Hepatocyte (in vitro differentiated cells): ENCODE measurements at regions not wholly inside any gene's neighbourhood (a gene's known extent, or its start where the extent isn't known, plus 50 kb on each side); places are given as distances from the start of the nearest gene placed in this dataset.

Source experiments
- DNase-seq: peaks from one replicate; pipeline ENCODE4 v3.0.0-alpha.2; 2016; ENCODE audit warnings: low spot score
- H2AFZ ChIP-seq: fragments of 200-600 bp; sonication (generic); 2 replicates; pipeline ENCODE4 v1.6.0; 2016; ENCODE audit warnings: antibody characterized with exemption, mild to moderate bottlenecking
- H3K27ac ChIP-seq: fragments of 200-600 bp; sonication (generic); 2 replicates; pipeline ENCODE4 v1.5.1; 2016; ENCODE audit warnings: mild to moderate bottlenecking
- H3K27me3 ChIP-seq: fragments of 200-600 bp; sonication (generic); 2 replicates; pipeline ENCODE4 v1.6.1; 2016
- H3K36me3 ChIP-seq: fragments of 200-600 bp; sonication (generic); replicated peaks from 2 replicates; pipeline ENCODE4 v1.5.1; 2016; ENCODE audit warnings: low read depth; ENCODE audit not compliant: insufficient read depth
- H3K4me1 ChIP-seq: fragments of 200-600 bp; sonication (generic); 2 replicates; pipeline ENCODE4 v1.5.1; 2016; ENCODE audit warnings: mild to moderate bottlenecking, moderate library complexity; ENCODE audit not compliant: insufficient read depth
- H3K4me2 ChIP-seq: fragments of 200-600 bp; sonication (generic); 2 replicates; pipeline ENCODE4 v1.6.0; 2016
- H3K4me3 ChIP-seq: fragments of 200-600 bp; sonication (generic); 2 replicates; pipeline ENCODE4 v1.5.1; 2016; ENCODE audit warnings: mild to moderate bottlenecking
- H3K79me2 ChIP-seq: fragments of 200-600 bp; sonication (generic); 2 replicates; pipeline ENCODE4 v1.6.0; 2017; ENCODE audit warnings: mild to moderate bottlenecking
- H3K9me2 ChIP-seq: fragments of 200-600 bp; sonication (generic); replicated peaks from 2 replicates; pipeline ENCODE4 v1.6.0; 2017; ENCODE audit warnings: mild to moderate bottlenecking; ENCODE audit not compliant: insufficient read depth
- H3K9me3 ChIP-seq: fragments of 200-600 bp; sonication (generic); 2 replicates; pipeline ENCODE4 v1.5.1; 2016; ENCODE audit warnings: low read depth, mild to moderate bottlenecking
- H4K20me1 ChIP-seq: fragments of 200-600 bp; sonication (generic); 2 replicates; pipeline ENCODE4 v1.6.0; 2016; ENCODE audit warnings: mild to moderate bottlenecking; ENCODE audit not compliant: insufficient read depth, poor library complexity, severe bottlenecking
- EZH2 ChIP-seq: fragments of 200-600 bp; sonication (generic); IDR thresholded peaks from 2 replicates; pipeline ENCODE4 v1.6.1; 2016; ENCODE audit warnings: antibody characterized with exemption, mild to moderate bottlenecking, borderline replicate concordance
- EZH2phosphoT487 ChIP-seq: fragments of 200-600 bp; sonication (generic); IDR thresholded peaks from one replicate; pipeline ENCODE4 v1.6.1; 2018; ENCODE audit warnings: antibody characterized with exemption, mild to moderate bottlenecking, low read depth, moderate library complexity; ENCODE audit not compliant: unreplicated experiment, severe bottlenecking
- WGBS: methylation state at CpG from one replicate; pipeline ENCODE4 v1.1.6; 2016; ENCODE audit warnings: low lambda C conversion rate; ENCODE audit errors: missing lambda C conversion rate; 5-methylcytosine and 5-hydroxymethylcytosine counted together
- TF ChIP-seq, protein P1 (sequence below): fragments of 200-600 bp; sonication (generic); IDR thresholded peaks from 2 replicates; pipeline ENCODE4 v1.5.1; 2016; ENCODE audit warnings: antibody characterized with exemption, mild to moderate bottlenecking; ENCODE audit not compliant: poor library complexity

DNA sequence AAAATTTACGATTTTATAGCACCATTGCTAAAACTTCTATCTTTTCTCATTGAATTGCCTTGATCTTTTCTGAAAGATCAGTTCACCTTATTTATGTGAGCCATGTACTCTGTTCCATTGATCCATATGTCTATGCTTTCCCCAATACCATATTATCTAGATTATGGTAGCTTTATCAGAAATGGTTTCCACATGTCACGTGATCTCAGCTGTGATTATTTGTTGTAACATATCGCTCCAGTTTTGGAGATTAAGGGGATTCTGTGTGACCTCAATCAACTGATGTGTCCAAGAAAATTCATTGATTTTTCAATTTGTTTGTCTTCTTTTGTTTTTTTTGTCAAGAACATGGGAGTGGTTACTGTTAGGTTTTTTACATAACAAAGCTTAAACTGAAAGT, 1114.5 kb upstream of the ATXN8OS start:
- H3K27me3 ChIP-seq: no peaks in the 10 kb centered on the region
- H3K4me1 ChIP-seq: no peaks in the 10 kb centered on the region
- H2AFZ ChIP-seq: no peak overlapping the region
- H3K27ac ChIP-seq: no peak overlapping the region
- H4K20me1 ChIP-seq: no peaks in the 10 kb centered on the region
- 90% methylated on average over 3 of the region's 3 CpGs for WGBS
- DNase-seq: no peak
- H3K36me3 ChIP-seq: no peaks in the 10 kb centered on the region
- no peaks in the 10 kb centered on the region for H3K9me3 ChIP-seq
- no peak overlapping the region for H3K4me2 ChIP-seq
- H3K79me2 ChIP-seq: no peaks in the 10 kb centered on the region
- TF ChIP-seq, protein P1, sequence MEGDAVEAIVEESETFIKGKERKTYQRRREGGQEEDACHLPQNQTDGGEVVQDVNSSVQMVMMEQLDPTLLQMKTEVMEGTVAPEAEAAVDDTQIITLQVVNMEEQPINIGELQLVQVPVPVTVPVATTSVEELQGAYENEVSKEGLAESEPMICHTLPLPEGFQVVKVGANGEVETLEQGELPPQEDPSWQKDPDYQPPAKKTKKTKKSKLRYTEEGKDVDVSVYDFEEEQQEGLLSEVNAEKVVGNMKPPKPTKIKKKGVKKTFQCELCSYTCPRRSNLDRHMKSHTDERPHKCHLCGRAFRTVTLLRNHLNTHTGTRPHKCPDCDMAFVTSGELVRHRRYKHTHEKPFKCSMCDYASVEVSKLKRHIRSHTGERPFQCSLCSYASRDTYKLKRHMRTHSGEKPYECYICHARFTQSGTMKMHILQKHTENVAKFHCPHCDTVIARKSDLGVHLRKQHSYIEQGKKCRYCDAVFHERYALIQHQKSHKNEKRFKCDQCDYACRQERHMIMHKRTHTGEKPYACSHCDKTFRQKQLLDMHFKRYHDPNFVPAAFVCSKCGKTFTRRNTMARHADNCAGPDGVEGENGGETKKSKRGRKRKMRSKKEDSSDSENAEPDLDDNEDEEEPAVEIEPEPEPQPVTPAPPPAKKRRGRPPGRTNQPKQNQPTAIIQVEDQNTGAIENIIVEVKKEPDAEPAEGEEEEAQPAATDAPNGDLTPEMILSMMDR: no peak
- TF ChIP-seq EZH2phosphoT487 (no peak), EZH2 (no peak)
- H3K9me2 ChIP-seq: no peaks in the 10 kb centered on the region
- no peak overlapping the region for H3K4me3 ChIP-seq

DNA sequence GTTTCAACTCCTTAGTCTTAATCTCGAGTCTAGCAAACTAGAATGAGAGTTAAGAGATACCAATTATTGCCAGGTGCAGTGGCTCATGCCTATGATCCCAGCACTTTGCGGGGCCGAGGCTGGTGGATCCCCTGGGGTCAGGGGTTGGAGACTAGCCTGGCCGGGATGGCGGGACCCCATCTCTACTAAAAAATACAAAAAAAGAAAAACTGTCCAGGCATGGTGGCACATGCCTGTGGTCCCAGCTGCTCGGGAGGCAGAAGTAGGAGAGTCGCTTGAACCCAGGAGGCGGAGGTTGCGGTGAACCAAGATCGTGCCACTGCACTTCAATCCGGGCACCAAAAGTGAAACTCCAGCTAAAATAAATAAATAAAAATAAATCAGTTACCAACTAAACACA, 1119.5 kb upstream of the ATXN8OS start:
- Histone ChIP-seq H3K79me2 (no peaks in the 10 kb centered on the region), H3K9me2 (no peaks in the 10 kb centered on the region), H3K27me3 (no peaks in the 10 kb centered on the region), H3K4me1 (no peaks in the 10 kb centered on the region), H3K9me3 (no peaks in the 10 kb centered on the region), H3K4me3 (no peak overlapping the region), H3K27ac (no peak overlapping the region), H3K36me3 (no peaks in the 10 kb centered on the region), H2AFZ (no peak overlapping the region), H4K20me1 (no peaks in the 10 kb centered on the region), H3K4me2 (no peak overlapping the region)
- TF ChIP-seq EZH2 (no peak), EZH2phosphoT487 (no peak)
- TF ChIP-seq, protein P1: no peak
- 94% methylated on average over 11 of the region's 11 CpGs for WGBS
- no peak for DNase-seq

DNA sequence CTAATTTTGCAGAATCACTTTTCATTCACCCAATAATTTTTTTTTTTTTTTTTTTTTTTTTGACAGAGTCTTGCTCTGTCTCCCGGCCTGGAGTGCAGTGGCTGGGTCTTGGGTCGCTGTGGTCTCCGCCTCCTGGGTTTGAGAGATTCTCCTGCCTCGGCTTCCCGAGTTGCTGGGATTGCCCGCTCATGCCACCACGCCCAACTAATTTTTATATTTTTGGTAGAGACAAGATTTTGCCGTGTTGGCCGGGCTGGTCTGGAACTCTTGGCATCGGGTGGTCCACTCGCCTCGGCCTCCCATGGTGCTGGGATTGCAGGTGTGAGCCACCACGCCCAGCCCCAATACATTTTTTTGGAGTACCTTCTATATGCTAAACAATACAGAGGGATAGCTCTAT, 1120.0 kb upstream of the ATXN8OS start:
- TF ChIP-seq, protein P1: no peak
- TF ChIP-seq EZH2 (no peak), EZH2phosphoT487 (no peak)
- no peaks in the 10 kb centered on the region for H4K20me1 ChIP-seq
- H3K4me1 ChIP-seq: no peaks in the 10 kb centered on the region
- H3K79me2 ChIP-seq: no peaks in the 10 kb centered on the region
- no peak overlapping the region for H2AFZ ChIP-seq
- H3K4me2 ChIP-seq: no peak overlapping the region
- 98% methylated on average over 13 of the region's 13 CpGs for WGBS
- H3K4me3 ChIP-seq: no peak overlapping the region
- no peaks in the 10 kb centered on the region for H3K9me3 ChIP-seq
- no peaks in the 10 kb centered on the region for H3K36me3 ChIP-seq
- H3K27me3 ChIP-seq: no peaks in the 10 kb centered on the region
- DNase-seq: no peak
- no peak overlapping the region for H3K27ac ChIP-seq
- H3K9me2 ChIP-seq: no peaks in the 10 kb centered on the region

DNA sequence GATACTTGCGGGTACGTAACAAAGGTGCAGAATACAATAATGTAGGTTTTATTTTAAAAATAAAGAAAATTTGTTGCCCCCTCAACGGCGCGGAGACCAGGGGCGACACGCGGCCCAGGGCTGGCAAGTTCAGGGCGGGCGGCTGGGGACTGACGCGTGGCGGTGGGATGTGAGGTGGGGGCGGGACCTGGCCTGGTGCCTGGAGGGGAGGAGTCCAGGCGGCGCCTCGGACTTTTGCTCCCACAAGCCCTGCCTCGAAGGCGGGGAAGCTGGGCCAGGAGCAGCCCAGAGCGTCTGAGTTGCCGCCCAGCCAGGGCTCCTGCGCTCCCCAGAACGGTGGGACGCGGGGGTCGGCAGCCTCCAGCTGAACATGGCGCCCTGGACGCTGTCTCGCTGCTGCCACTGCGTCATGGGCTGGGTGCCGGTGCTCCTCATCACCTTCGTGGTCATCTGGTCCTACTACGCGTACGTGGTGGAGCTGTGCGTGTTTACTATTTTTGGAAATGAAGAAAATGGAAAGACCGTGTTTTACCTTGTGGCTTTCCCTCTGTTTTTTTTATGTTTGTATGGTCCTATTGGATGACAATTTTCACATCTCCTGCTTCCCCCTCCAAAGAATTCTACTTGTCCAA, 1122.8 kb upstream of the ATXN8OS start:
- no peak for TF ChIP-seq EZH2
- TF ChIP-seq, protein P1: no peak
- TF ChIP-seq EZH2phosphoT487: no peak
- Histone ChIP-seq H3K27ac (no peak overlapping the region), H3K4me2 (no peak overlapping the region), H2AFZ (no peak overlapping the region), H4K20me1 (no peaks in the 10 kb centered on the region), H3K79me2 (no peaks in the 10 kb centered on the region), H3K4me1 (no peaks in the 10 kb centered on the region), H3K27me3 (no peaks in the 10 kb centered on the region), H3K4me3 (no peak overlapping the region), H3K9me2 (no peaks in the 10 kb centered on the region), H3K36me3 (no peaks in the 10 kb centered on the region), H3K9me3 (no peaks in the 10 kb centered on the region)
- DNase-seq: no peak
- WGBS: 94% methylated on average over 23 of the region's 37 CpGs
